Thoracic aorta (tissue), 2 donors: ENCODE measurements at regions not wholly inside any gene's neighbourhood (a gene's known extent, or its start where the extent isn't known, plus 50 kb on each side); places are given as distances from the start of the nearest gene placed in this dataset.
"Not testable (repeated sequence)": the region's sequence is repeated elsewhere in the genome, so short reads cannot be mapped to it uniquely, and the experiment has no call there.

ENCODE experiments used
- ATAC-seq: fragments of 150-250 bp; one replicate; pipeline ENCODE4 v1.8.0; 2017; ENCODE audit warnings: low read depth; ENCODE audit not compliant: insufficient number of reproducible peaks, low FRiP score
- DNase-seq: peaks from one replicate; pipeline ENCODE4 v3.0.0-alpha.2; 2020; ENCODE audit warnings: low spot score
- H3K27ac ChIP-seq, 2 donors: fragments of 200-600 bp; sonication (generic); 1 replicate in 1 of 2; 2 replicates in 1 of 2; pipeline ENCODE4 v1.5.1; 2016; ENCODE audit warnings: mild to moderate bottlenecking in 2 of 2, moderate library complexity in 2 of 2
- H3K27me3 ChIP-seq: fragments of 200-600 bp; sonication (generic); replicated peaks from 2 replicates; pipeline ENCODE4 v1.6.0; 2016; ENCODE audit warnings: mild to moderate bottlenecking; ENCODE audit not compliant: insufficient read depth
- H3K36me3 ChIP-seq: fragments of 200-600 bp; sonication (generic); one replicate; pipeline ENCODE4 v1.5.1; 2016
- H3K4me1 ChIP-seq, 2 donors: fragments of 200-600 bp; sonication (generic); 1 replicate in 1 of 2; 2 replicates in 1 of 2; pipeline versions ENCODE4 v1.5.1 to v1.6.0; 2016; ENCODE audit warnings: low read depth in 2 of 2, mild to moderate bottlenecking in 1 of 2; ENCODE audit not compliant: control insufficient read depth in 1 of 2
- H3K4me3 ChIP-seq: fragments of 200-600 bp; sonication (generic); 2 replicates; pipeline ENCODE4 v1.5.1; 2016; ENCODE audit warnings: mild to moderate bottlenecking
- H3K9me3 ChIP-seq: fragments of 200-600 bp; sonication (generic); 2 replicates; pipeline ENCODE4 v1.5.1; 2016
- TF ChIP-seq, protein P1 (sequence below): fragments of 200-600 bp; sonication (generic); IDR thresholded peaks from one replicate; pipeline ENCODE4 v1.5.1; 2019; ENCODE audit warnings: antibody characterized with exemption

DNA sequence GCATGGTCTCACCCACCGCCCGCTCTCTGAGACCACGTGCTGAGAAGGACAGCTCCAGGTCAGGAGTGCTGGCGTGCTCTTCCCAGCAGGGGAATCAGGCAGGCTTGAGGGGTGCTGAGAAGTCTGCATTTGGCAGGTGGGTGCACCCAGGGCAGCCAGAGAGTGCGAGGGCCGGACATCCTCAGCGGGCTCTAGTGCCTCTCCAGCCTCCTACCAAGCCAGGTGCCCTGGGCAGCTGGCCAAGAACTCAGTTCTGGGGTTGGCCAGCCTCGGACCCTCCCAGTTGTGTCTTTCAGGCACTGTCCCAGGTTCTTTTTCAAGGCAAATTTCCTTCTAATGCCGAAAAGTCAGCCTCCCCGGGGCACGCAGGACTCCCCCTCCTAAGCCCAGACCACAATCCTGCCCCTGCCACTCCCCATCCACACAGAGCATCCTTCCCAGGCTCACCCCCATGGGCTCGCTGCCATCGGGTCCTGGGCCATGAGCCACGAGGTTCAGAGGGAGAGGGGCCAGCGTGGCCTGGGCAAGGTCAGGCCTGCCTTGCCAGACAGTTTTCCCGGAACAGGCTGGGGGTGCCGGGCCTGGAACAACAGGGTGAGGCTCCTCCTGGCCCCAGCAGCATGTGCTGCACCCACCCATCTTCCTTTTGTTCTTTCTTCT lies 52.2 kb upstream of the GPC1 start:
- H3K9me3 ChIP-seq, result no peaks in the 10 kb centered on the region
- no peak overlapping the region for H3K4me3 ChIP-seq
- ATAC-seq (no peak), DNase-seq (no peak)
- H3K4me1 ChIP-seq, result peaks cover 3 to 15% of the 10 kb centered on the region in 2 donors
- H3K27me3 ChIP-seq, result no peaks in the 10 kb centered on the region
- TF ChIP-seq, protein P1, sequence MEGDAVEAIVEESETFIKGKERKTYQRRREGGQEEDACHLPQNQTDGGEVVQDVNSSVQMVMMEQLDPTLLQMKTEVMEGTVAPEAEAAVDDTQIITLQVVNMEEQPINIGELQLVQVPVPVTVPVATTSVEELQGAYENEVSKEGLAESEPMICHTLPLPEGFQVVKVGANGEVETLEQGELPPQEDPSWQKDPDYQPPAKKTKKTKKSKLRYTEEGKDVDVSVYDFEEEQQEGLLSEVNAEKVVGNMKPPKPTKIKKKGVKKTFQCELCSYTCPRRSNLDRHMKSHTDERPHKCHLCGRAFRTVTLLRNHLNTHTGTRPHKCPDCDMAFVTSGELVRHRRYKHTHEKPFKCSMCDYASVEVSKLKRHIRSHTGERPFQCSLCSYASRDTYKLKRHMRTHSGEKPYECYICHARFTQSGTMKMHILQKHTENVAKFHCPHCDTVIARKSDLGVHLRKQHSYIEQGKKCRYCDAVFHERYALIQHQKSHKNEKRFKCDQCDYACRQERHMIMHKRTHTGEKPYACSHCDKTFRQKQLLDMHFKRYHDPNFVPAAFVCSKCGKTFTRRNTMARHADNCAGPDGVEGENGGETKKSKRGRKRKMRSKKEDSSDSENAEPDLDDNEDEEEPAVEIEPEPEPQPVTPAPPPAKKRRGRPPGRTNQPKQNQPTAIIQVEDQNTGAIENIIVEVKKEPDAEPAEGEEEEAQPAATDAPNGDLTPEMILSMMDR, result no peak
- no peaks in the 10 kb centered on the region for H3K36me3 ChIP-seq
- H3K27ac ChIP-seq, result no peak overlapping the region

DNA sequence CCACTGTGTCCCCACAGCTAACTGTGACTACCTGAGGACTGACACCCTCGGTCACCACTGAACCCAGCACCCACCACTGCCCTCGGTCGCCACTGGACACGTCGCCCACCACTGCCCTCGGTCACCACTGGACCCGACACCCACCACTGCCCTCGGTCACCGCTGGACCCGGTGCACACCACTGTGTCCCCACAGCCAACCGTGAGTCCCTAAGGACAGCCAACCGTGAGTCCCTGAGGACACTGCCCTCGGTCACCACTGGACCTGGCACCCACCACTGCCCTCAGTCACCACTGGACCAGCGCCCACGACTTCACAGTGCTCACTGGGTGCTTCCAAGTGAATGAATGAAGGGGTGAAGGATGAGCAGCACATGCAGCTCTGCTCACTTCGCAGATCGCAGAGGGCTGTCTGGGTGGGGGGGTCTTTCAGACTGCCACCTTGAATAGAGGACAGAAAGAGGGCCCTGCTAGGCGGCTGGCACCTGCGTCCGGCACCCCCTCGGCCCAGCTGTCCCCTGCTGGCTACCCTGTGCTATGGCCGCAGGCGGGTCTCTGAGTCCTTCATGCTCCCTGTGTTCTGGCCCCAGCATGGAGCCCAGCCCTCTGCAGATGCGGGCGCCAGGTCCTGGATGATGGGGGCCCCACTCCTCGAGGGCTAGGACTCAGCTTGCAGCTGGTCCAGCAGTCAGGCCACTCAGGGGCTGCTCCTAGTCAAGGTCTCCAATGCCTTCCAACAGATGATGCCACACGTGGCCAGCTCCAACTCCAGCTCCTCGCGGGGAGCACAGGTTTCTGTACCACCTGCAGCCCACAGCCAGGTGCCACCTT lies 51.4 kb upstream of the GPC1 start:
- no peak for ATAC-seq
- no peaks in the 10 kb centered on the region for H3K27me3 ChIP-seq
- no peaks in the 10 kb centered on the region for H3K36me3 ChIP-seq
- DNase-seq, result no peak
- no peak overlapping the region for H3K4me3 ChIP-seq
- no peak overlapping the region for H3K27ac ChIP-seq
- peaks cover 3 to 15% of the 10 kb centered on the region in 2 donors for H3K4me1 ChIP-seq
- TF ChIP-seq, protein P1, result no peak
- no peaks in the 10 kb centered on the region for H3K9me3 ChIP-seq

DNA sequence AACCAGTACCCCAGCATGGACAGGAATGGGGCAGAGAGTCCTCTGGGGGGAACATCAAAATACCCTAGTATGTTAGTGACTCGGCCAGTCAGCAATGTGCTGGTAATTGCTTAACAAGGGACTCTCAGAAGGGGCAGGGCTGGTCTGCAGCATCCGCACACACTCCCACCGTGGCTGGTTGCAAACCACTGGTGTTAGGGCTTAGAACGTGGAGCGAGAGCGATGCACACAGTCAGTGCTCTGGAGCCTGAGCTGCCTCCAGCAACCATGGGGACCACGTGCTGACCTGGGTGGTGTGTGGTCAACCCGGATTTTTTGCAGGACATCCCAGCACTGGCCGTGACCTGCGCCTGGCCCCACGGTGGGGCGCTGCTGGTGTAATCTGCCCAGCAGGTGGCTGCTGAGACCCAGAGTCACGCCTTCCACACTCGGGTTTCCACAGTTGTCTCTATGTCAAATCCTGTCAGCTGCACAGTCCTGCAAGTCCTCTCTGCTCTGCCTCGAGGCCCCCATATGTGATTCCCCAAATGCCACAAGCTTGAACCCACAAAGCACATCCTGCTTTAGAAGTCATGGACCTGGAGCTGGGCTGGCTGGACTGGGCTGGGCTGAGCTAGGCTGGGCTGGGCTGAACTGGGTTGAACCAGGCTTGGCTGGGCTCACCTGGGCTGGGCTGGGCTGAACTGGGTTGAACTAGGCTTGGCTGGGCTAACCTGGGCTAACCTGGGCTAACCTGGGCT lies 50.6 kb upstream of the GPC1 start:
- Histone ChIP-seq H3K27me3 (no peaks in the 10 kb centered on the region), H3K4me3 (no peak overlapping the region), H3K27ac (no peak overlapping the region), H3K4me1 (peaks cover 3 to 15% of the 10 kb centered on the region in 2 donors), H3K9me3 (no peaks in the 10 kb centered on the region), H3K36me3 (no peaks in the 10 kb centered on the region)
- TF ChIP-seq, protein P1, result no peak
- DNase-seq (no peak), ATAC-seq (no peak)

DNA sequence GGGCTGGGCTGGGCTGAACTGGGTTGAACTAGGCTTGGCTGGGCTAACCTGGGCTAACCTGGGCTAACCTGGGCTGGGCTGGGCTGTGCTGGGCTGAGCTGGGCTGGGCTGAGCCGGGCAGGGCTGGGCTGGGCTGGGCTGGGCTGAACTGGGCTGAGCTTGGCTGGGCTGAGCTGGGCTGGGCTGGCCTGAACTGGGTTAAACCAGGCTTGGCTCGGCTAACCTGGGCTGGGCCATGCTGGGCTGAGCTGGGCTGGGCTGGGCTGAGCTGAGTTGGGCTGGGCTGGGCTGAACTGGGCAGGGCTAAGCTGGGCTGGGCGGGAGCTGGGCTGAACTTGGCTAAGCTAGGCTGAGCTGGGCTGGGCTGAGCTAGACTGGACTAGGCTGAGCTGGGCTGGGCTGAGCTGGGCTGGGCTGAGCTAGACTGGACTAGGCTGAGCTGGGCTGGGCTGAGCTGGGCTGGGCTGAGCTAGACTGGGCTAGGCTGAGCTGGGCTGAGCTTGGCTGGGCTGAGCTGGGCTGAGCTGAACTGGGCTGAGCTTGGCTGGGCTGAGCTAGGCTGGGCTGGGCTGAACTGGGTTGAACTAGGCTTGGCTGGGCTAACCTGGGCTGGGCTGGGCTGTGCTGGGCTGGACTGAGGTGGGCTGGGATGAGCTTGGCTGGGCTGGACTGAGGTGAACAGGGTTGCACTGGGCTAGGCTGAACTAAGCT lies 49.9 kb upstream of the GPC1 start:
- not testable (repeated sequence) for H3K36me3 ChIP-seq, ATAC-seq, DNase-seq, H3K27ac ChIP-seq, H3K9me3 ChIP-seq, H3K27me3 ChIP-seq, H3K4me3 ChIP-seq
- peaks cover 3 to 15% of the 10 kb centered on the region in 2 donors for H3K4me1 ChIP-seq
